ENCODE measurements at regions not wholly inside any gene's neighbourhood (a gene's known extent, or its start where the extent isn't known, plus 50 kb on each side); places are given as distances from the start of the nearest gene placed in this dataset.

GRCh38 chr13:103250071-103250470 lies 183.9 kb upstream of the SLC10A2 start:
- Histone ChIP-seq H3K4me3 (no peak overlapping the region), H3K27me3 (no peaks in the 10 kb centered on the region), H3K9me3 (no peaks in the 10 kb centered on the region), H3K4me1 (no peaks in the 10 kb centered on the region), H3K27ac (no peak overlapping the region), H3K36me3 (replicated peaks in 1 of 2; ENCODE audit: insufficient read depth in 1 of 2, low read depth in 2 of 2) (no peaks in the 10 kb centered on the region)
- WGBS, 2 donors = 67 to 100% methylated on average over 1 of the region's 1 CpG
- DNase-seq = no peak
- ATAC-seq = no peak
- TF ChIP-seq CTCF (IDR thresholded peaks at IDR 0.05) (no peak), POLR2A (IDR thresholded peaks at IDR 0.05) (no peak)
- intact Hi-C loops (cut with DNase I) = no loop called here

GRCh38 chr13:103246581-103247200 lies 180.5 kb upstream of the SLC10A2 start:
- no peak for DNase-seq
- Histone ChIP-seq H3K27me3 (no peaks in the 10 kb centered on the region), H3K4me3 (no peak overlapping the region), H3K36me3 (replicated peaks in 1 of 2; ENCODE audit: insufficient read depth in 1 of 2, low read depth in 2 of 2) (no peaks in the 10 kb centered on the region), H3K27ac (no peak overlapping the region), H3K4me1 (no peaks in the 10 kb centered on the region), H3K9me3 (no peaks in the 10 kb centered on the region)
- TF ChIP-seq POLR2A (IDR thresholded peaks at IDR 0.05) = no peak
- TF ChIP-seq CTCF (IDR thresholded peaks at IDR 0.05) = no peak
- intact Hi-C loops (cut with DNase I) = no loop called here
- WGBS, 2 donors = 58 to 60% methylated on average over 8 of the region's 8 CpGs
- no peak for ATAC-seq

GRCh38 chr13:103243495-103243894 lies 177.3 kb upstream of the SLC10A2 start:
- H3K27ac ChIP-seq = no peak overlapping the region
- no peaks in the 10 kb centered on the region for H3K27me3 ChIP-seq
- H3K4me3 ChIP-seq = no peak overlapping the region
- ATAC-seq (no peak), DNase-seq (no peak)
- 82 to 87% methylated on average over 3 of the region's 3 CpGs for WGBS, 2 donors
- intact Hi-C loops (cut with DNase I) = no loop called here
- no peaks in the 10 kb centered on the region for H3K36me3 ChIP-seq (replicated peaks in 1 of 2; ENCODE audit: insufficient read depth in 1 of 2, low read depth in 2 of 2)
- H3K9me3 ChIP-seq = no peaks in the 10 kb centered on the region
- H3K4me1 ChIP-seq = no peaks in the 10 kb centered on the region
- TF ChIP-seq POLR2A (IDR thresholded peaks at IDR 0.05) (no peak), CTCF (IDR thresholded peaks at IDR 0.05) (no peak)

- 48 to 51% methylated on average over 2 of the region's 2 CpGs for WGBS, 2 donors
Observed at GRCh38 chr13:103238441-103238840, 172.2 kb upstream of the SLC10A2 start.

More at GRCh38 chr13:103238441-103238840, 172.2 kb upstream of the SLC10A2 start:
- H3K9me3 ChIP-seq = no peaks in the 10 kb centered on the region
- H3K4me3 ChIP-seq = no peak overlapping the region
- no peaks in the 10 kb centered on the region for H3K4me1 ChIP-seq
- TF ChIP-seq POLR2A (IDR thresholded peaks at IDR 0.05) (no peak), CTCF (IDR thresholded peaks at IDR 0.05) (no peak)
- H3K27ac ChIP-seq = no peak overlapping the region
- H3K36me3 ChIP-seq (replicated peaks in 1 of 2; ENCODE audit: insufficient read depth in 1 of 2, low read depth in 2 of 2) = no peaks in the 10 kb centered on the region
- intact Hi-C loops (cut with DNase I) = no loop called here
- ATAC-seq (no peak), DNase-seq (no peak)
- H3K27me3 ChIP-seq = no peaks in the 10 kb centered on the region
